NCI-H345 (cell line): ENCODE measurements at regions not wholly inside any gene's neighbourhood (a gene's known extent, or its start where the extent isn't known, plus 50 kb on each side); places are given as distances from the start of the nearest gene placed in this dataset.
"Not testable (repeated sequence)": the region's sequence is repeated elsewhere in the genome, so short reads cannot be mapped to it uniquely, and the experiment has no call there.

ENCODE experiments used
- DNase-seq: peaks from one replicate; lab custom pipeline; 2025; lab: John Stamatoyannopoulos, UW

DNA sequence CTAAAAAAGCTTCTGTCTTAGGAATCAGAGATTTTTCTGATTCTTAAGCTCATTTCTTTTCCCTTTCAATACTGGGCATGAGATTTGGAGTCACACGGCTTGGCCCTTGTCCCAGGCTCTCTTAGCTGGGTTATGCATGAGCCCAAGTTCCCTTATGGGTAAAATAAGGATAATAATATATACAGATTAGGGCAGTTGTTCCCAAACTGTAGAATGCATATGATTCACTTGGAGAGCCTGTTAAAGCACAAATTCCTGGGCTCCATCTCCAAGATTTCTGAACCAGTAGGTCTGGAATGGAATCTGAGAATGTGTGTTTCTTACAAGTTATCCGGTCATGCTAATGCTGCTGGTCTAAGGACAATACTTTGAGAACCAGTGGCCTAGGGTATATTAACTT, 154.0 kb downstream of the REEP3 start:
- no peak for DNase-seq

DNA sequence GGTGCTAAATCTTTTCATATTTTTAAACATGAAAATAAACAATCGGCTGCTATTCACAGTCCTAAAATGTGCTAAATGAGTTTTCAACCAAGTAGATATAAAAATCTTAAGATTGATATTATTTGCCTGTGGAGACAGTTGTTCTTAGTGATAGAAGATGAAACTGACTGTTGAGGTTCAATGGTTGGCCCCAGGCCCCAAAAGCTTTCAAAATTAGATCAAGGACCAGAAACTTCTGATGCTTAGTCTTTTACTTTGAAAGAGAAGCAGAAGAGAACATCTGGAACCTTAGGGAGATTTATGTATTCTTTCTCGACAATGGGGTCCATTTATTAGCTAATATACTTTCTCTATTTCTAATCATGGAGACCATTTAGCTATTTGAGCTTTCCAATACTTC, 155.8 kb downstream of the REEP3 start:
- no peak for DNase-seq

DNA sequence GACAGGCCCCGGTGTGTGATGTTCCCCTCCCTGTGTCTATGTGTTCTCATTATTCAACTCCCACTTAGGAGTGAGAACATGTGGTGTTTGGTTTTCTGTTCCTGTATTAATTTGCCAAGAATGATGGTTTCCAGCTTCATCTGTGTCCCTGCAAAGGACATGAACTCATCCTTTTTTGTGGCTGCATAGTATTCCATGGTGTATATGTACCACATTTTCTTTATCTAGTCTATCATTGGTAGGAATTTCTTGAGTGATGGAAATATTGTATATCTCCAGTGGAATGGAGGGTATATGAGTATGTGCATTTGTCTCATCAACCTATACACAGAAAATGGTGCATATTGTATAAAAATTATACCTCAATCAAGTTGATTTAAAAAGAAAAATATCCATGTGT, 159.3 kb downstream of the REEP3 start:
- DNase-seq = not testable (repeated sequence)

DNA sequence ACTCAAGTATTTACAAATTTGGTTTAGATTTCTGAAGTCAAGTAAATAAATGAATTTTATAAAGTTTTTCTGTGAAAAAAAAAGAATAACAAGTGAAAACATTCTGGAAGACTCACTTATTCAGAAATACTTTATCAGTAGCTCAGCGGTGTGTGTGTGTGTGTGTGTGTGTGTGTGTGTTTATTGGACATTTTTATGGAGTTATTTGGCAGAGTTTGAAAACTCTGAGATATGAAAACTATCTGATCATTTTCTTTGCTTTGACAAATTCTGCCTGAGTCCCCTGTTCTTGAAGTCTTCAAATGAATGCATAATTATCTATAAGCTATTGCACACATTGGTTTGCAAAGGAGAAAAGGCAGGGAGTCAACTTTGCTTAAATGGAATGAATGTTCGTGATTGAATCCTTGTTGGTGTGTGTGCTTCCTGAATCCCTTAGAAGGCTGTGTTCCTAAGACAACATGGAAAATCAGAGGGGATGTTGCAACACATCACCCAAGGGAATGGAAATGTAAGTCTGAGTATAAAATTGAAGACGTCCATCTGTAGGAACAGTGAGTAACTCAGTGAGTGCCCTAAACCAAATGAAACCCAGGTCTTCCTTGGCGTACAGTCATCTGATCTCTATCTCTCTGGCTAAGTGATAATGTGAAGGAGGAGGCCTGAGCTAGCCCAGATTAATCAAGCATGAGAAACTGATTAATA, 160.9 kb downstream of the REEP3 start:
- no peak for DNase-seq

DNA sequence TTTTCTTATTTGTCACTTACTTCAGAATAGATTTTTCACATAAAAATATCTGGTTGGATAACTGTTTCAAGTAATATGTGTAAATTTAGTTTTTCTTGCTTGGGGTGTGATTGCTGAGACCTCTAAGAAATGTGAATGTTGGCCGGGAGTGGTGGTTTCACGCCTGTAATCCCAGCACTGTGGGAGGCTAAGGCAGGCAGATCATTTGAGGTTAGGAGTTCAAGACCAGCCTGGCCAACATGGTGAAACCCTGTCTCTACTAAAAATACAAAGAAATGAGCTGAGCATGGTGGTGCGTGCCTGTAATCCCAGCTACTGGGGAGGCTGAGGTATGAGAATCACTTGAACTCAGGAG, 161.5 kb downstream of the REEP3 start:
- DNase-seq = not testable (repeated sequence)

DNA sequence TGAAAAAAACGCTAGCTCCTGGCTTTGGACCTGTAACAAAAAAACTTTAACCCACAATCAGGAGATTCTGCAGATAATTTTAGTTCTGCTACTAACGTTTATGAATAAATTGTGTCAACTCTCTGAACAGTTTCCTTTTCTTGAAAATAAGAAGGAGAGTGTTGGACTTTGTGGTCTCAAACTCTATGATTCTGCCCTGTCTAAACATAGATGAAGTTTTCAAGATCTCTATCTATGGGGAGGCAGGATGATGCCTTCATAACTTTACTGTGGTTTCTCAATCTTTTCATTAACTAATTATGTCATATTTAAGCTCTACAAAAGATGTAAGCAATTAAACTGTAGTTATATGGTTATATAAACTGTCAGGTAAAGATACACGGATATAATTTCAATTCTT, 162.0 kb downstream of the REEP3 start:
- no peak for DNase-seq

DNA sequence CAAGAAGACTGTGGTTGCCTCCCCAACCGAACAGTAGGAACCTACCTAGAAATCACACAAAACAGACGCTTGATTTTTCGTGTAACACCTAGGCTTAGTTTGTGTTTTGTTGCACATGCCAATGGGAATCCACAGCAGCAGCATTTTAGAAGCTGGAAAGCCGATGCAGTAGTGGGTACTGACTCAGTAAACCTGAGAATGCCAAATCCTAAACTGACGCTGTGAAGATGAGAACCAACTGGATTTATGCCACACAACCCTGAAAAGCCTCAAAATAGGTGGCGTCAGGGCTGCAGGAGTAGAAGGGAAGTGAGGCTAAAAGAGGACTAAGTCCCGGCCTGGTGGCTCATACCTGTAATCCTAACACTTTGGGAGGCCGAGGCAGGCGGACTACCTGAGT, 162.5 kb downstream of the REEP3 start:
- DNase-seq = no peak

DNA sequence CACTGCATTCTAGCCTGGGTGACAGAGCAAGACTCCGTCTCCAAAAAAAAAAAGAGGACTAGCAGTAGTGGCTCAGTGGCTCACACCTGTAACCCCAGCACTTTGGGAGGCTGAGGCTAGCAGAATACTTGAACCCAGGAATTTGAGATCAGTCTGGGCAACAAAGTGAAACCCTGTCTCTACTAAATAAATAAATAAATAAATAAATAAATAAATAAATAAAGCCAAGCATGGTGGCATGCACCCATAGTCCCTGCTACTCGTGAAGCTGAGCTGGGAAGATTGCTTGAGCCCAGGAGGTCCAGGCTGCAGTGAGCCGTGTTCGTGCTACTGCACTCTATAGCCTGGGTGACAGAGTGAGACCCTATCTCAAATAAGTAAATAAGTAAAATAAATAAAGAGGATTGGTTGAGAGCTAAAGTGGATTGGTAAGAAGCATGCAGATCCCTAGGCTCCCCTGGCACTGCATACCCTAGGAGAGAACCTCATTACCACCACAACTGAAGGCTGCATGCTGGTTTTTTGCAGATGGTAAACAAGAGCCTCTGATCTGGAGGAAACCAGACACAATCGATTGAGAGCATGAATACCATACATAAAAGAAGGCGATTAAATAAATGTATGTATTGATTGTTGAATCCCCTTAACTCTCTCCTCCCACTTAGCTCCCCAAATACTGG, 163.2 kb downstream of the REEP3 start:
- DNase-seq = peak; percentile 55

DNA sequence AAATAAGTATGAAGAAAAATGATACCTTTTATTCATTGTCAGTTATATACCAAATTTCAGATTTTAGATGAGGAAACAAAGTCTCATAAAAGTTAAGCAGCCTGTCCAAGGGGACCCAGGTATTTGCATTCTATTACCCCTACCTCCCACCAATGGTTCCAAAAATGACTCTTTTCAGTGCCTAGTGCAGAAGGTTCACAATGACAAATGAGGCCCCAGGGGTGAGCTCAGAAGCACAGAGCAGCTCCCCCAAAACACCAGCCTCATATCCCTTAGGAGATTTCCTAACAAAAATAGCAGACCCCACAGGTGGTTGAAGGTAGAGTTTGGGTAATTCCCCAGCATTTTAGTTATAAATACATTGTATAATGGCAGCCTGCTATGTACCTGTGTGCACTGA, 168.6 kb downstream of the REEP3 start:
- DNase-seq = no peak

DNA sequence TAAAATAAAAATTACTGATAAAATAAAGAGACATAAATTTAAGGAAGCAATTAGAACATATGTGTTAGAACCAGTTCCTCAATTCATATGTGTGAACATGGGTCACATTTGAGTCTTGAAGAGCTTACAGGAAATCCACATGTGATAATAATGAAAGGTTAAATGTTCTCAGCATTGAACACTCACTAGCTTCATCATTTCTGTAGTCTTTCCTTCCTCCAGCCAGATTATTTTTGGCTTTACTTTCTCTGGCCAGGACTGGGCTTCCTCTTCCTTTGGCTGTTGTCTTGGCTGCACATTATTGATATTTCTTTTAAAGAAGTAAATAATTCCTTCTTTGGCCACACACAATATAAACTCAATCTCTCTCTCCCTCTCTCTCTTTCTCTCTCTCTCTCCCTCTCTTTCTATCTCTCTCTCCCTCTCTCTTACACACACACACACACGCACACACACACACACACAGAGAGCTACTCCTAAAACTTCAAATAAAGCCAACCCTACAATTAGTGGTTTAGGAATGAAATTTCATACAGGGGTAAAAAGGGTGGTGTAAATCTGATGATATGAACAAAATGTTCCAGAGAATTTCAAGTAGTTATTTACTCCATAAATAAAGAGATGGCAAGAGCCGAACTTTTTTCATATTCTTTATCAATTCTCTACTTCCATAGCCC, 171.2 kb downstream of the REEP3 start:
- DNase-seq = no peak

DNA sequence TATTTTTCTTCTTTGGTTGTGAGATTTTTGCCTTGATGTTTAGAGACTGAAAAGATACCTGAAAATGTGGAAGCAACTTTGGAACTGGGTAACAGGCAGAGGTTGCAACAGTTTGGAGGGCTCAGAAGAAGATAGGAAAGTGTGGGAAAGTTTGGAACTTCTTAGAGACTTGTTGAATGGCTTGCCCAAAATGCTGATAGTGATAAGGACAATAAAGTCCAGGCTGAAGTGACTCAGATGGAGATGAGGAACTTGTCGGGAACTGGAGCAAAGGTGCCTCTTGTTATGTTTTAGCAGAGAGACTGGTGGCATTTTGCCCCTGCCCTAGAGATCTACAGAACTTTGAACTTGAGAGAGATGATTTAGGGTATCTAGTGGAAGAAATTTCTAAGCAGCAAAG, 171.8 kb downstream of the REEP3 start:
- DNase-seq = not testable (repeated sequence)

DNA sequence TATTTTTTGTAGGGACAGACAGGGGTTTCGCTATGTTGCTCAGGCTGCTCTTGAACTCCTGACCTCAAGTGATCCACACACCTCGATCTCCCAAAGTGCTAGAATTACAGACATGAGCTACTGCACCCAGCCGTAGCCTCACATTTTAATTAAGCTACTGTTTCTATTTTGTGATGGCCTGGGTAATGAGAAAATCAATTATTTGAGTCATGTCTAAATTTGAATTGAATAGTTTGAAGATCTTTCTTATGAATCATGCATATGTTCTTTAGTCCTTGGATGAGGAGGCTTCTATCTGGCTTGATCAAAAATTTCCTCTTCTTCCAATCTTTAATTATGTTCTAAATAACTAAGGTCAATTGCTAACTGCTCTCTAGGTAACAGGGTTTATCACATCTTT, 175.0 kb downstream of the REEP3 start:
- no peak for DNase-seq

DNA sequence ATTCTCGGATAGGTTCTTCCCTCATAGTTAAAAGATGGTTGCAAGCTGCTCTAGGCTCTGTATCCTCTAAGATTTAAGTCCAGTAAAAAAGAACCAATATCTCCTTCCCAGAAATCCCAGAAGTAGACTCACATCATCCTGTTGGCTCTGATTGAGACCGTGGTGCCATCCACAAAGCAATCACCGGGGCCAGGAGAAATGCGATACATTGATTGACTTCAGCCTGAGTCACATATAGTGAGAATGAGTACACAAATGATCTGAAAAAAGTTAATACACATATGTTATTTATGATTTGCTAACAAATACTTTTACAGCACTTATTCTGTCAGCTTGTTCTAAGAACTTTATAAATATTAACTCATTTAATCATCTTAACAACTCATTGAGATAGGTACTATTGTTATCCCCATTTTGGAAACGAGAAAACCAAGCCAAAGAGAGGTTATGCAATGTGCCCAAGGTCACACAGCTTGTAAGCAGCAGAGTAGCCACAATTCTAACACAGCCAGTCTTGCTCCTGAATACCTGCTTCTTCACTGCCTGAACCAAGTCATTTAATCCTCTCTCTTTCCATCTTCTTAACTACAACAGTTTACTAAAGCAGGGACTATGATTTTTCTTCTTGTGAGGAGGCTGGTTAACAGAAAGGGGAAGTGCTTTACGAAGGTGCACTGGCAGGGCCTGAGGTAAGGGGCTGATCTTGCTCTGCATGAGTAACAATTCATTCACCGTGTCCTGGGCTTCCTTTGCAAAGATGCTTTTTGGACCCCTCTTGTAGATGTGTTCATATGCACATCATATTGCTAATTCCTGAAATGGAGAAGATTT, 177.0 kb downstream of the REEP3 start:
- no peak for DNase-seq

DNA sequence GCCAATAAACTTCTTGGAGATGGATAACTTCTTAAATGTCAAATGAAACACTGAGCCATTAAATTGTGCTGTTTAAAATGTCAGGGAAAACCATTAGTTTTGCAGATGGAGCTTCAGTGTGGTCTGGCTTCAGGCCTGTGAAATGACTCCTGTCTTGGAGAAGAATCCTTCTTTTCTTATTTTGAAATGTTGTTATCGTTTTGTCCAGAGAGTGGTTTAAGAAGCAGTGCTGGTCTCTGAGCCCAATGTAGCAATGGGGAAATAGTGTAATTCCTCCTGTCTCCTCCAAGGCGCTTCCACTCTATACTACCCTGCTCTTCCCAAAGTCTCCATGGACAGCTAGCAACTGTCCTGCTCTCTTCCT, 177.6 kb downstream of the REEP3 start:
- no peak for DNase-seq

DNA sequence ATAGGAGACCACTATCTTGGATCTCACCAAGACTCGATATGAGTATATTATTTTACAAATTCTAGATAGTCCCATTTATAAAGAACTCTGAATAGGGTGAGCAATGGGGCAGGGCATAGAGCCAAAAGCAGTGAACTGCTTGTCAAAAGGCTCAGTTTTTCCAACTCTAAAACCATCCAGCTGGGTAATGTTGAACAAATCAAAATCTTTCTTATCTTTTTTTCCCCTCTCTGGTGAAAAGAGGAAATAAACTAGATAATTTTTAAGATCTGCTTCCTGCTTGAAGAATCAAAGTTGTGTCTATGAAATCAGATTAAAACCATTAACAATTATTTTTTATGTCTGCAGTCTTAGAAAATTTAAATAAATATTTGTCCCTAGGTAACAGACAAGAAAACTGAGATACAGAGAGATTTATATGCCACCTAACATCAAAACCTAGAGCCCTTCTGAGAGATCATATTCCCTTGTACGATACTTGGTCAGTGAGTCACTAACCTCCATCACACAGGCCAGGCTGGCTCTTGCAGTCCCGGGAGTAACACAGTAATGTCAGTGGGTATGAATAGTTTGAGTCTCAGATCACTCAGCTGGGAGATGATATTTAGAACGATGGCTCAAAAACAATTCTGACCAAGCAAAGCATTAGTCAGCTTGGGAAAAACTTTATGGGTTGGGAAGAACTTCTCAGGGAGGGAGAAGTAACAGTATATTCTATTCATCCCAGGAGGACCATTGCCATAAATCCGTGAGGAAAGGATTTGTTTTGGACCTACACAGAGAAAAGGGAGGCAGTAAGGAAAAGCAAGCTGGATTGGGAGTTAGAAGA, 178.8 kb downstream of the REEP3 start:
- no peak for DNase-seq

DNA sequence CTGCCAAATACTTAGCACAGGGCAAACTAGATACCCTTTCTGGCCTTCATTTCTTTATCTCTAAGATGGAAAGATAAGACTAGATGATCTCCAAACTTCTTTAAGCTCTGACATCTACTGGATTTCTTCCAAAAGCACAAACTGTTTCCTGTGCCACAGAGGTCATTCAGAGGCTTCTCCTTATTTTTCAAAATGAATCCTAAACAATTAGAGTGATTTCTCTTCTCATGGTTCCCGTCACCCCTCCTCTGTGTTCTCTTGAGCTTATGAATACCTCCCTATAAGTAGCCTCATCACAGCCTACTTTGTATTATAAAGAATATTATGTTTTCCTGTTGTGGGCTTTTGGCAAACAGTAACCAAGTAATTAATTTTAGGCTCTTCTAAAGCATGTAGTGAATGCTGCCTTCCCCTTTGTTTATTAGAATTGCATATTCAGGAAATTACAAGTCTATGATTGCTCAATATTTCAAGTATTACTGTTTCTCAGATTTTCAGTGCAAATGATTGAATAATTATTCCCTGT, 179.5 kb downstream of the REEP3 start:
- no peak for DNase-seq

DNA sequence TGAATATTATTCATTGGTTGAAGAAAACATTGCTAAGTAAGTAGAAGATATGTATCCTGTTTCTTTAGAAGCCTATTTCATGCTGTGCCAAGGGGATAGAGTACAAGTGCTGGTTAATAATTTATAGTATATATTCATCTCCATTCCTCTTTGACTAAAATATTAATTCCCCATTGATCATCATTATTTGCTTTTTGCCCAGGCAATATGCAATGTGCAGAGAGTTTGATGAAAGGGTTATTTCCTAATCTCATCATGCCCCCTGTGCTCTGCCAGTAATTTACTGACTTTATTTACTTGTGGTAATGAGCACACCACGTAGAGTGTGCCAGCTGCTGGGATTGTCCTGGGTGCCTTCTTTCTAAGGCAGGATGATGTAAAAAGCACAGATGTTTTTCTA, 180.9 kb downstream of the REEP3 start:
- peak; percentile 28 for DNase-seq

DNA sequence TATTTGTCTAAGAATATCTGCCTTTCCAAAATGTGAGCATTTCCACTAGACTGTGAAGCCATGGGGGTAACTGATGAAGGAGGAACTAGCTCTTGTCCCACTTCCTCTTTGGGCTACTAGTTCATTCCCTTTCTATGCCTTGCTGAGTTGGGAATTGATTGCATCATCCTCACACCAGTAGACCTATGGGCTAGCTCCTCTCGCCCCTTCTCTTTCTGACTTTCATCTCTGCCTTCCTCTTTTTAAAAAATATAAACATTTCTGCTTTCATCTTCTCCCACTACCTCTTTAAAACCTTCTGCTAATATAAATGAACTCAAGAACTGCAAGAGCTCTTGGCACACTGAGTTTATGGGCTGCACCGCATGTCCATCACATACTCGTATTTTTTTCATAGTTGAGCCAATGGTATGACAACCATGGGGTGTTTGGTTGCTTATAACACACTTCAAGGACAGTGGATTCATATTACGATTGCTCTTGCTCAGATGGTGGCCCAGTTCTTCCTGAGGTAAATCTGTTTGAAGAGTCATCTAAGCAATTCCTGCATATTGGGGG, 182.0 kb downstream of the REEP3 start:
- DNase-seq = no peak

DNA sequence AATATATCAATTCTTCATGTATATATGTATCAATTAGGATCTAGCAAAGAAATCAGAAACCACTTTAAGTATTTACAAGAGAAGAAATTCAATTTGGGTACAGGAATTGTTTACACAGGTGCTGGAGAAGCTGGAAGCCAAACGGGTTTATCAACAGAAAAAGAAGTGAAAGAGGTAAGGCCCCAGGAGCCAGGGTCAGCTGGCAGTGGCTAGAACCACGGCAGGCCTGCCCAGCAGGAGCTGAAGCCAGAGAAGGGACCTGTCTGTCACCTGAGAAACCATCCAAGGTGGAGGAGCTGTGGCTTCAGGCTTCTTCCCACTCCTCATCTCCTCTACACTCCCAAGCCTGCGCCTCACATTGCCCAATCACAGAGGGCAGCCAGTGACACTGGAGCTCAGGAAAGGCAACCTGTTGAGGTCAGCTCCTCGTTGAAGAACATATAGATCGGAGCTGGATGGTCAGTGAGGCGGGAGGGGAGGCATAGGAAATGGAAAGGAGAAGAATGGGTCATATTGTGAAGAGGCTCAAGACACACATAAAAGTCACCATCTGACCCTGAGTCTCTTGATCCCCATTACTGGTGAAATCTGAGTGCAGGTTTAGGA, 182.6 kb downstream of the REEP3 start:
- DNase-seq = peak; percentile 9

DNA sequence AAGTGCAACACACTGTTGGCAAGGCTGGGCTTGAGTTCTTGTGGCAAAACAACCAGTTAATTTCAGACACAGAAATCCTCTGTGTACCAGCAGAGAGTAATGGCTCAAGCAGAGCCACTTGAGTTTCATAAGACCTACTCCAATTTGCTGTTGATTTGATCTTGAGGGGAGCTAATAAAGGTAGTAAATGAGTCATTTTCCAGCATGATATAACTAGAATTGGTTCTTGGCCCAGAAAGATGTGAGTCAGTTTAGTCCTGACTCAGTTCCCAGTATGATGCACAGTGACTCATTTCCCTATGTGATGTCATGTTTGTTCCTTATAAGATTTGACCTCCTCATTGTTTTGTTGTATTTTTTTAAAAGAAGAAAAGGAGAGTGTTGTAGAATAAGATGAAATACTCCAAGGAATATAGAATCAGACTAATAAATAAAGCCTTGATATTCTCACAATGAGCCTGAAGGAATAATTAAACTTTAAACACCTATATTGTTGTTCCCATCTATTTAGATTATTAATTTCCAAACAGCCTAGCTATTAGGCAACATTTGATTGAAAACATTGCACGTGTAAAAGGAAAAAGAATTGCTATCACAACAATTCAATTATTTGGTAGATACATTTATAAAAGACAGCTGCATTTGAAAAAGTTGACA, 186.2 kb downstream of the REEP3 start:
- DNase-seq = no peak
